ENCODE measurements at regions not wholly inside any gene's neighbourhood (a gene's known extent, or its start where the extent isn't known, plus 50 kb on each side); places are given as distances from the start of the nearest gene placed in this dataset.

DNA sequence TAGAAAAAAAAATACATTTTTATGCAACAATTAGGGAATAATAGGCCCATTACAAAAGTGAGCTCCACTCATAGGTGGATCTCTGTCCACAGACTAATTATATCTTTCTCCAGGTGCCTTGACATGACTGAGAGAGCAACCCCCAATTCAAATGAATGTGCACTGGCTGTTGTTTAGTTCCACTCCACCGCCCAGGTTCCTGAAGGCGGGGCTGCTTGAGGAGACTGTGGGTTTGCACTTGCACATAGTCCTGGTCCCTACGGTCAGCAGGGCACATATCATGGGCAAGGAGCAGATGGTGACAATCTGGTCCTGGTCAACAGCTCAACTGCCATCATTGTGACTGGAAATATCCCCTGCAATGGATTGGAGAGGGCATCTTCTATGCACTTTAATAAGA lies 195.6 kb upstream of the PWP1 start:
- TF ChIP-seq SP4 (IDR thresholded peaks at IDR 0.05; ENCODE audit: low read length), result no peak
- no peak for TF ChIP-seq GABPA (IDR thresholded peaks at IDR 0.05; ENCODE audit: borderline replicate concordance, insufficient read depth, low read length)
- no peak for TF ChIP-seq POLR2AphosphoS5 (IDR thresholded peaks at IDR 0.05; ENCODE audit: low read depth, low read length)
- TF ChIP-seq SIX5 (IDR thresholded peaks at IDR 0.05; ENCODE audit: low read depth, low read length), result no peak

Measured in H1 (cell line).